GM20000 (cell line): ENCODE measurements at regions not wholly inside any gene's neighbourhood (a gene's known extent, or its start where the extent isn't known, plus 50 kb on each side); places are given as distances from the start of the nearest gene placed in this dataset.
"Not testable (repeated sequence)": the region's sequence is repeated elsewhere in the genome, so short reads cannot be mapped to it uniquely, and the experiment has no call there.

Experiments used
- DNase-seq: peaks from one replicate; pipeline ENCODE4 v3.0.0; 2012; ENCODE audit warnings: low spot score
- CTCF ChIP-seq: IDR thresholded peaks from 2 replicates; pipeline ENCODE4 v1.5.1; 2012; ENCODE audit warnings: mild to moderate bottlenecking, control low read depth; ENCODE audit errors: extremely low read depth, missing control alignments

DNA sequence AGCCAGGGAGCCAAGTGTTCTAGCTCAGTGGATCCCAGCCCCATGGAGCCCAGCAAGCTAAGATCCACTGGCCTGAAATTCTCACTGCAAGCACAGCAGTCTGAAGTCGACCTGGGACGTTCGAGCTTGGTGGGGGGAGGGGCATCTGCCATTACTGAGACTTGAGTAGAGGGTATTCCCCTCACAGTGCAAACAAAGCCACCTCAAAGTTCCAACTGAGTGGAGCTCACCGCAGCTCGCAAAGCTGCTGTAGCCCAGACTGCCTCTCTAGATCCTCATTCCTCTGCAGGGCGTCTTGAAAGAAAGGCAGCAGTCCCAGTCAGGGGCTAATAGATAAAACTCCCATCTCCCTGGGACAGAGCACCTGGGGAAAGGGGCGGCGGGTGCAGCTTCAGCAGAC is 226.3 kb downstream of the ZIC3 start:
- no peak for TF ChIP-seq CTCF
- no peak for DNase-seq

- DNase-seq: not testable (repeated sequence)
Observed at GRCh38 chrX:137797926-137798325, 232.0 kb downstream of the ZIC3 start.

DNA sequence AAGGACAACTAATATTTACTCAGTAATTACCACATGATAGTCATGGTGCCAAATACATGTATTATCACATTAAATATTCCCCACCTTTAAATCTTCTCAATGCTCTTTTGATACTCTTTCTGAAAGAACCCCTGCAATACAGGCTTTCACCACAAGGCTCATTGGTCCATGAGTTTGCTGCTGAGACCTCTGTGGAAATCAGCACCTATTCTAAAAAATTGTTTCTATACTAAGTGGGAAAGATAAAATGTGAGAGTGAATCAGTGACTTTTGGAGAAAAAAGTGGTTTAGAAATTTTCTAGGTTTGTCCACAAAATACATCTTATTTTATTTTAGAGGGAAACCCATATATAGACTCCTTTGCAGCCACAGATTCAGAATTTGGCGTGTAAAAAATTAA is 257.3 kb downstream of the ZIC3 start:
- no peak for TF ChIP-seq CTCF
- DNase-seq: no peak

- no peak for DNase-seq
- no peak for TF ChIP-seq CTCF
Observed at GRCh38 chrX:137847376-137847775, 281.4 kb downstream of the ZIC3 start.

GRCh38 chrX:137848266-137848905 is 282.5 kb downstream of the ZIC3 start:
- TF ChIP-seq CTCF: no peak
- no peak for DNase-seq

- no peak for TF ChIP-seq CTCF
- no peak for DNase-seq
Observed at GRCh38 chrX:137852502-137852901, 286.6 kb downstream of the ZIC3 start.

- no peak for TF ChIP-seq CTCF
- no peak for DNase-seq
Observed at GRCh38 chrX:137855490-137855889, 289.6 kb downstream of the ZIC3 start.

DNA sequence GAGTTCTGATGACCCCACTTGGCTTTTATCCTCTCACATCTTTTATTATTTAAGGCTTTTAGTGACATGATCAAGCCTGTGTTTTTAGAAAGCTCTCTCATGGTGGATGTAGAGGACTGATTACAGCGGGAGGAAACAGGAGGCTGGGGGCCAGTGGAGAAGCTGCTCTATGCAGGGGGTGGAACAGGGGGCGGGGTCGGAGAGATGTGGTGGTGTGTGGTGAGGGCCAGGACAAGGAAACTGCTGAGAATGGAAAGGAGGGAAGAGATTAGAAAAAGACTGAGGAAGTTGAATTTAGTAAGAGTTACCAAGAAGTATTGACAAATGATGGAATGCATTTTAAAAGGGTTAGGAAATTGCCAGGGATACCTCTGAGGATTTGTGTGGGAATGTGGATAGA is 292.2 kb downstream of the ZIC3 start:
- no peak for DNase-seq
- TF ChIP-seq CTCF: no peak
